CD8-positive, alpha-beta memory T cell (primary cell): ENCODE measurements at regions not wholly inside any gene's neighbourhood (a gene's known extent, or its start where the extent isn't known, plus 50 kb on each side); places are given as distances from the start of the nearest gene placed in this dataset.

Experiments
- CTCF ChIA-PET: fragments of 350-600 bp; sonication (Branson Sonifier 250); formaldehyde crosslinking; loops from one replicate; lab custom pipeline; 2021; ENCODE audit warnings: antibody characterized with exemption; lab: Charles Lee
- POLR2A ChIA-PET: fragments of 350-600 bp; sonication (Branson Sonifier 250); formaldehyde crosslinking; loops from one replicate; lab custom pipeline; 2021; ENCODE audit warnings: antibody characterized with exemption; lab: Charles Lee
- DNase-seq, 5 donors: peaks; one replicate each; pipeline versions ENCODE4 v3.0.0 to v3.0.0-alpha.2; 2020 to 2022; ENCODE audit warnings: mixed read lengths in 1 of 5
- H3K27ac ChIP-seq: one replicate; pipeline ENCODE4 v1.7.0; 2013; ENCODE audit warnings: low read depth, mild to moderate bottlenecking, low read length, moderate library complexity
- H3K27me3 ChIP-seq: 2 replicates; pipeline ENCODE4 v1.7.0; 2013; ENCODE audit warnings: low read length, mild to moderate bottlenecking; ENCODE audit not compliant: insufficient read depth, poor library complexity, severe bottlenecking
- H3K36me3 ChIP-seq: 2 replicates; pipeline ENCODE4 v1.7.0; 2013; ENCODE audit warnings: mild to moderate bottlenecking, low read length, moderate library complexity; ENCODE audit not compliant: insufficient read depth
- H3K4me1 ChIP-seq: 2 replicates; pipeline ENCODE4 v1.7.0; 2013; ENCODE audit warnings: mild to moderate bottlenecking, low read length, moderate library complexity; ENCODE audit not compliant: insufficient read depth
- H3K4me3 ChIP-seq: 2 replicates; pipeline ENCODE4 v1.7.0; 2013; ENCODE audit warnings: mild to moderate bottlenecking, low read length
- H3K9me3 ChIP-seq: 2 replicates; pipeline ENCODE4 v1.7.0; 2013; ENCODE audit warnings: mild to moderate bottlenecking, low read length
- H3K27ac Mint-ChIP-seq, 8 donors: one replicate each; pipeline ENCODE4 v1.8.0; 2020 to 2021; ENCODE audit warnings: mixed read lengths in 8 of 8, mild to moderate bottlenecking in 6 of 8, inconsistent platforms in 3 of 8, moderate library complexity in 3 of 8
- H3K27me3 Mint-ChIP-seq, 2 donors: one replicate each; pipeline ENCODE4 v1.8.0; 2020 to 2021; ENCODE audit warnings: mixed read lengths in 2 of 2, mild to moderate bottlenecking in 1 of 2, moderate library complexity in 1 of 2
- H3K36me3 Mint-ChIP-seq, 3 donors: one replicate each; pipeline ENCODE4 v1.8.0; 2020 to 2021; ENCODE audit warnings: mixed read lengths in 3 of 3, inconsistent platforms in 1 of 3, mild to moderate bottlenecking in 1 of 3
- H3K4me1 Mint-ChIP-seq, 3 donors: one replicate each; pipeline ENCODE4 v1.8.0; 2020 to 2021; ENCODE audit warnings: mixed read lengths in 3 of 3, inconsistent platforms in 1 of 3, mild to moderate bottlenecking in 1 of 3
- H3K4me3 Mint-ChIP-seq, 7 donors: one replicate each; pipeline ENCODE4 v1.8.0; 2020 to 2021; ENCODE audit warnings: mixed read lengths in 7 of 7, mild to moderate bottlenecking in 6 of 7, moderate library complexity in 4 of 7, inconsistent platforms in 2 of 7
- H3K9me3 Mint-ChIP-seq, 5 donors: one replicate each; pipeline ENCODE4 v1.8.0; 2020 to 2022; ENCODE audit warnings: mixed read lengths in 5 of 5, mild to moderate bottlenecking in 3 of 5, moderate library complexity in 2 of 5, inconsistent platforms in 1 of 5

GRCh38 chr14:62409626-62410300 lies 635.5 kb downstream of the KCNH5 start:
- Histone ChIP-seq H3K4me1 (no peaks in the 10 kb centered on the region), H3K9me3 (no peaks in the 10 kb centered on the region), H3K27me3 (no peaks in the 10 kb centered on the region), H3K36me3 (no peaks in the 10 kb centered on the region), H3K4me3 (no peak overlapping the region), H3K27ac (no peak overlapping the region)
- ChIA-PET CTCF (no interaction called here), POLR2A (no interaction called here)
- Mint-ChIP-seq H3K36me3 (no peaks in the 10 kb centered on the region), H3K27ac (no peak overlapping the region), H3K9me3 (peaks cover 0 to 3% (median 1%) of the 10 kb centered on the region in 5 donors), H3K4me1 (no peaks in the 10 kb centered on the region), H3K4me3 (no peak overlapping the region), H3K27me3 (no peaks in the 10 kb centered on the region)
- DNase-seq = no peak

GRCh38 chr14:62420847-62421246 lies 624.4 kb downstream of the KCNH5 start:
- H3K4me3 Mint-ChIP-seq = no peak overlapping the region
- CTCF ChIA-PET = no interaction called here
- H3K4me1 Mint-ChIP-seq = no peaks in the 10 kb centered on the region
- Histone ChIP-seq H3K27ac (no peak overlapping the region), H3K36me3 (no peaks in the 10 kb centered on the region), H3K4me3 (no peak overlapping the region), H3K4me1 (no peaks in the 10 kb centered on the region), H3K27me3 (no peaks in the 10 kb centered on the region), H3K9me3 (no peaks in the 10 kb centered on the region)
- H3K36me3 Mint-ChIP-seq = no peaks in the 10 kb centered on the region
- H3K27ac Mint-ChIP-seq = no peak overlapping the region
- H3K9me3 Mint-ChIP-seq = peaks cover 1 to 7% (median 6%) of the 10 kb centered on the region in 5 donors
- H3K27me3 Mint-ChIP-seq = peaks cover 0 to 2% of the 10 kb centered on the region in 2 donors
- POLR2A ChIA-PET = no interaction called here
- DNase-seq = no peak

- CTCF ChIA-PET = no interaction called here
Observed at GRCh38 chr14:62428429-62429203, 616.6 kb downstream of the KCNH5 start.

GRCh38 chr14:62429683-62430082 lies 615.6 kb downstream of the KCNH5 start:
- Mint-ChIP-seq H3K4me3 (no peak overlapping the region), H3K36me3 (no peaks in the 10 kb centered on the region), H3K4me1 (no peaks in the 10 kb centered on the region), H3K27ac (no peak overlapping the region), H3K9me3 (peaks cover 27 to 33% (median 32%) of the 10 kb centered on the region in 5 donors), H3K27me3 (no peaks in the 10 kb centered on the region)
- H3K4me1 ChIP-seq = no peaks in the 10 kb centered on the region
- H3K27ac ChIP-seq = no peak overlapping the region
- DNase-seq = no peak
- no peaks in the 10 kb centered on the region for H3K36me3 ChIP-seq
- H3K9me3 ChIP-seq = no peaks in the 10 kb centered on the region
- no peaks in the 10 kb centered on the region for H3K27me3 ChIP-seq
- H3K4me3 ChIP-seq = no peak overlapping the region
- CTCF ChIA-PET = no interaction called here
- POLR2A ChIA-PET = no interaction called here

More at GRCh38 chr14:62428429-62429203, 616.6 kb downstream of the KCNH5 start:
- H3K27me3 ChIP-seq = no peaks in the 10 kb centered on the region
- POLR2A ChIA-PET = no interaction called here
- Mint-ChIP-seq H3K27ac (no peak overlapping the region), H3K27me3 (no peaks in the 10 kb centered on the region), H3K9me3 (peaks cover 26 to 31% (median 30%) of the 10 kb centered on the region in 5 donors), H3K4me3 (no peak overlapping the region), H3K4me1 (no peaks in the 10 kb centered on the region), H3K36me3 (no peaks in the 10 kb centered on the region)
- DNase-seq = no peak
- no peaks in the 10 kb centered on the region for H3K9me3 ChIP-seq
- no peaks in the 10 kb centered on the region for H3K36me3 ChIP-seq
- H3K4me1 ChIP-seq = no peaks in the 10 kb centered on the region
- H3K4me3 ChIP-seq = no peak overlapping the region
- H3K27ac ChIP-seq = no peak overlapping the region

- DNase-seq = no peak
- Histone ChIP-seq H3K27ac (no peak overlapping the region), H3K4me3 (no peak overlapping the region), H3K36me3 (no peaks in the 10 kb centered on the region), H3K4me1 (no peaks in the 10 kb centered on the region), H3K27me3 (no peaks in the 10 kb centered on the region), H3K9me3 (no peaks in the 10 kb centered on the region)
- Mint-ChIP-seq H3K27ac (no peak overlapping the region), H3K4me3 (no peak overlapping the region), H3K4me1 (no peaks in the 10 kb centered on the region), H3K27me3 (peaks cover 0 to 2% of the 10 kb centered on the region in 2 donors), H3K36me3 (no peaks in the 10 kb centered on the region), H3K9me3 (peaks cover 34 to 48% (median 38%) of the 10 kb centered on the region in 5 donors)
- ChIA-PET POLR2A (no interaction called here), CTCF (no interaction called here)
Observed at GRCh38 chr14:62431496-62431895, 613.8 kb downstream of the KCNH5 start.

GRCh38 chr14:62432955-62433354 lies 612.3 kb downstream of the KCNH5 start:
- Mint-ChIP-seq H3K9me3 (peaks cover 35 to 53% (median 40%) of the 10 kb centered on the region in 5 donors), H3K27ac (no peak overlapping the region), H3K27me3 (peaks cover 0 to 2% of the 10 kb centered on the region in 2 donors), H3K36me3 (no peaks in the 10 kb centered on the region), H3K4me3 (no peak overlapping the region), H3K4me1 (no peaks in the 10 kb centered on the region)
- Histone ChIP-seq H3K4me1 (no peaks in the 10 kb centered on the region), H3K27ac (no peak overlapping the region), H3K4me3 (no peak overlapping the region), H3K27me3 (no peaks in the 10 kb centered on the region), H3K36me3 (no peaks in the 10 kb centered on the region), H3K9me3 (no peaks in the 10 kb centered on the region)
- no peak for DNase-seq
- ChIA-PET CTCF (interaction anchor here (1.5 kb wide), 1 partner anchor 10 kb away, joined by 3 read pairs; no protein-coding TSS in a partner anchor), POLR2A (no interaction called here)

- Mint-ChIP-seq H3K27me3 (peaks cover 0 to 2% of the 10 kb centered on the region in 2 donors), H3K4me1 (no peaks in the 10 kb centered on the region), H3K36me3 (no peaks in the 10 kb centered on the region), H3K27ac (no peak overlapping the region), H3K4me3 (no peak overlapping the region), H3K9me3 (peaks cover 40 to 68% (median 45%) of the 10 kb centered on the region in 5 donors)
- H3K4me3 ChIP-seq = no peak overlapping the region
- ChIA-PET CTCF (no interaction called here), POLR2A (no interaction called here)
- H3K36me3 ChIP-seq = no peaks in the 10 kb centered on the region
- DNase-seq = no peak
- H3K27me3 ChIP-seq = no peaks in the 10 kb centered on the region
- H3K27ac ChIP-seq = no peak overlapping the region
- no peaks in the 10 kb centered on the region for H3K4me1 ChIP-seq
- H3K9me3 ChIP-seq = no peaks in the 10 kb centered on the region
Observed at GRCh38 chr14:62436261-62436660, 609.0 kb downstream of the KCNH5 start.

GRCh38 chr14:62439210-62439609 lies 606.0 kb downstream of the KCNH5 start:
- H3K4me3 Mint-ChIP-seq = no peak overlapping the region
- Histone ChIP-seq H3K27ac (no peak overlapping the region), H3K4me1 (no peaks in the 10 kb centered on the region), H3K27me3 (no peaks in the 10 kb centered on the region), H3K4me3 (no peak overlapping the region), H3K9me3 (no peaks in the 10 kb centered on the region), H3K36me3 (no peaks in the 10 kb centered on the region)
- peaks cover 0 to 2% of the 10 kb centered on the region in 2 donors for H3K27me3 Mint-ChIP-seq
- POLR2A ChIA-PET = no interaction called here
- CTCF ChIA-PET = no interaction called here
- no peaks in the 10 kb centered on the region for H3K4me1 Mint-ChIP-seq
- no peak for DNase-seq
- H3K36me3 Mint-ChIP-seq = no peaks in the 10 kb centered on the region
- H3K9me3 Mint-ChIP-seq = peaks cover 28 to 49% (median 33%) of the 10 kb centered on the region in 5 donors
- H3K27ac Mint-ChIP-seq = no peak overlapping the region
